ENCODE measurements at regions not wholly inside any gene's neighbourhood (a gene's known extent, or its start where the extent isn't known, plus 50 kb on each side); places are given as distances from the start of the nearest gene placed in this dataset.

- ChIA-PET POLR2A (no interaction called here), CTCF (no interaction called here)
- intact Hi-C loops (cut with micrococcal nuclease): no loop called here
- peaks cover 0 to 3% (median 0%) of the 10 kb centered on the region in 11 donors for H3K9me3 Mint-ChIP-seq
- Histone ChIP-seq H3K36me3 (ENCODE audit: control insufficient read depth in 2 of 3, insufficient read depth in 3 of 3, low read length in 3 of 3) (no peaks in the 10 kb centered on the region), H3K27ac (ENCODE audit: low read depth, low read length) (no peak overlapping the region), H3K27me3 (ENCODE audit: control insufficient read depth in 2 of 2, insufficient read depth in 2 of 2, low read length in 2 of 2) (no peaks in the 10 kb centered on the region), H3K4me3 (ENCODE audit: low read length) (no peak overlapping the region), H3K4me1 (ENCODE audit: control insufficient read depth in 2 of 2, insufficient read depth in 2 of 2, low read length in 2 of 2) (no peaks in the 10 kb centered on the region), H3K9me3 (ENCODE audit: control insufficient read depth in 2 of 3, low read length in 3 of 3) (no peaks in the 10 kb centered on the region)
- H3K27ac Mint-ChIP-seq: no peak overlapping the region
- peaks cover 0 to 9% (median 0%) of the 10 kb centered on the region in 5 donors for H3K27me3 Mint-ChIP-seq
- H3K4me3 Mint-ChIP-seq: no peak overlapping the region
- no peaks in the 10 kb centered on the region for H3K4me1 Mint-ChIP-seq
- DNase-seq: no peak
- H3K36me3 Mint-ChIP-seq: no peaks in the 10 kb centered on the region
- no peak for ATAC-seq
Measured at GRCh38 chr9:32010322-32010721, 374.1 kb upstream of the ACO1 start.

- Mint-ChIP-seq H3K4me1 (no peaks in the 10 kb centered on the region), H3K4me3 (no peak overlapping the region), H3K27me3 (peaks cover 0 to 9% (median 0%) of the 10 kb centered on the region in 5 donors), H3K9me3 (peaks cover 0 to 6% (median 0%) of the 10 kb centered on the region in 11 donors), H3K27ac (no peak overlapping the region), H3K36me3 (no peaks in the 10 kb centered on the region)
- Histone ChIP-seq H3K4me1 (ENCODE audit: control insufficient read depth in 2 of 2, insufficient read depth in 2 of 2, low read length in 2 of 2) (no peaks in the 10 kb centered on the region), H3K36me3 (ENCODE audit: control insufficient read depth in 2 of 3, insufficient read depth in 3 of 3, low read length in 3 of 3) (no peaks in the 10 kb centered on the region), H3K27ac (ENCODE audit: low read depth, low read length) (no peak overlapping the region), H3K9me3 (ENCODE audit: control insufficient read depth in 2 of 3, low read length in 3 of 3) (no peaks in the 10 kb centered on the region), H3K4me3 (ENCODE audit: low read length) (no peak overlapping the region), H3K27me3 (ENCODE audit: control insufficient read depth in 2 of 2, insufficient read depth in 2 of 2, low read length in 2 of 2) (no peaks in the 10 kb centered on the region)
- DNase-seq (no peak), ATAC-seq (no peak)
- POLR2A ChIA-PET: no interaction called here
- intact Hi-C loops (cut with micrococcal nuclease): no loop called here
- CTCF ChIA-PET: no interaction called here
Measured at GRCh38 chr9:32011049-32011448, 373.4 kb upstream of the ACO1 start.

DNA sequence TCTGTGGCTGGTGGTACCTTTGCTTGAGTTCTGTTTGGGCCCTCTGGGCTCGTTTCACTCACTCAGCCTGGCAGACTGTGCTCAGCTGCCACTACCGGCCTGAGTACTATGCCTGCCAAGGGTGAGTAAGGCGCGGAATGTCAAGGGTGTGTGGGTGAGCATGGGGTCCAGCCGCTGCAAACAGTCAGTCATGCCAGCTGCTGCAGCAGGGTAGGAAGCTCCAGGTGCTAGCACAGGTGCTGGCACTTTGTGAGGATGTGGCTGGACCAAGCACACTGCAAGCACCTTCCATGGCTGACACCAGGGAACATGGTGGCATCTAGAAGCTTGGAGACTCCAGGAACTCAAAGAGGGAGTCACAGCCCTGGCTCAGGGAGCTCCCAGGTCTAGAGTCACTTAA, 368.6 kb upstream of the ACO1 start:
- ATAC-seq: no peak
- CTCF ChIA-PET: no interaction called here
- no peaks in the 10 kb centered on the region for H3K36me3 Mint-ChIP-seq
- intact Hi-C loops (cut with micrococcal nuclease): no loop called here
- H3K4me1 Mint-ChIP-seq: no peaks in the 10 kb centered on the region
- H3K4me3 ChIP-seq (ENCODE audit: low read length): no peak overlapping the region
- H3K27me3 Mint-ChIP-seq: peaks cover 0 to 4% (median 0%) of the 10 kb centered on the region in 5 donors
- no peak overlapping the region for H3K27ac Mint-ChIP-seq
- no peaks in the 10 kb centered on the region for H3K9me3 ChIP-seq (ENCODE audit: control insufficient read depth in 2 of 3, low read length in 3 of 3)
- no peaks in the 10 kb centered on the region for H3K27me3 ChIP-seq (ENCODE audit: control insufficient read depth in 2 of 2, insufficient read depth in 2 of 2, low read length in 2 of 2)
- POLR2A ChIA-PET: no interaction called here
- no peak overlapping the region for H3K4me3 Mint-ChIP-seq
- H3K9me3 Mint-ChIP-seq: peaks cover 0 to 4% (median 0%) of the 10 kb centered on the region in 11 donors
- DNase-seq: no peak
- H3K4me1 ChIP-seq (ENCODE audit: control insufficient read depth in 2 of 2, insufficient read depth in 2 of 2, low read length in 2 of 2): no peaks in the 10 kb centered on the region
- H3K36me3 ChIP-seq (ENCODE audit: control insufficient read depth in 2 of 3, insufficient read depth in 3 of 3, low read length in 3 of 3): no peaks in the 10 kb centered on the region
- no peak overlapping the region for H3K27ac ChIP-seq (ENCODE audit: low read depth, low read length)

GRCh38 chr9:32045513-32045912, 338.9 kb upstream of the ACO1 start:
- Mint-ChIP-seq H3K9me3 (peaks cover 0 to 4% (median 0%) of the 10 kb centered on the region in 11 donors), H3K27ac (no peak overlapping the region), H3K27me3 (peaks cover 0 to 5% (median 0%) of the 10 kb centered on the region in 5 donors), H3K4me3 (no peak overlapping the region), H3K36me3 (no peaks in the 10 kb centered on the region), H3K4me1 (no peaks in the 10 kb centered on the region)
- Histone ChIP-seq H3K4me1 (ENCODE audit: control insufficient read depth in 2 of 2, insufficient read depth in 2 of 2, low read length in 2 of 2) (no peaks in the 10 kb centered on the region), H3K27me3 (ENCODE audit: control insufficient read depth in 2 of 2, insufficient read depth in 2 of 2, low read length in 2 of 2) (no peaks in the 10 kb centered on the region), H3K36me3 (ENCODE audit: control insufficient read depth in 2 of 3, insufficient read depth in 3 of 3, low read length in 3 of 3) (no peaks in the 10 kb centered on the region), H3K4me3 (ENCODE audit: low read length) (no peak overlapping the region), H3K9me3 (ENCODE audit: control insufficient read depth in 2 of 3, low read length in 3 of 3) (no peaks in the 10 kb centered on the region), H3K27ac (ENCODE audit: low read depth, low read length) (no peak overlapping the region)
- intact Hi-C loops (cut with micrococcal nuclease): no loop called here
- ChIA-PET POLR2A (no interaction called here), CTCF (no interaction called here)
- DNase-seq (no peak), ATAC-seq (no peak)

- ATAC-seq: no peak
- Mint-ChIP-seq H3K27ac (no peak overlapping the region), H3K9me3 (peaks cover 0 to 2% (median 0%) of the 10 kb centered on the region in 11 donors), H3K36me3 (no peaks in the 10 kb centered on the region), H3K27me3 (peaks cover 0 to 14% (median 5%) of the 10 kb centered on the region in 5 donors), H3K4me1 (no peaks in the 10 kb centered on the region), H3K4me3 (no peak overlapping the region)
- Histone ChIP-seq H3K4me1 (ENCODE audit: control insufficient read depth in 2 of 2, insufficient read depth in 2 of 2, low read length in 2 of 2) (no peaks in the 10 kb centered on the region), H3K36me3 (ENCODE audit: control insufficient read depth in 2 of 3, insufficient read depth in 3 of 3, low read length in 3 of 3) (no peaks in the 10 kb centered on the region), H3K4me3 (ENCODE audit: low read length) (no peak overlapping the region), H3K27me3 (ENCODE audit: control insufficient read depth in 2 of 2, insufficient read depth in 2 of 2, low read length in 2 of 2) (no peaks in the 10 kb centered on the region), H3K9me3 (ENCODE audit: control insufficient read depth in 2 of 3, low read length in 3 of 3) (no peaks in the 10 kb centered on the region), H3K27ac (ENCODE audit: low read depth, low read length) (no peak overlapping the region)
- POLR2A ChIA-PET: no interaction called here
- intact Hi-C loops (cut with micrococcal nuclease): no loop called here
- DNase-seq: no peak
- CTCF ChIA-PET: interaction anchor here (1.0 kb wide), 1 partner anchor 11 kb away, joined by 3 read pairs; no protein-coding TSS in a partner anchor
Measured at GRCh38 chr9:32067261-32067660, 317.2 kb upstream of the ACO1 start.

GRCh38 chr9:32069169-32069813, 315.2 kb upstream of the ACO1 start:
- H3K9me3 Mint-ChIP-seq: peaks cover 0 to 2% (median 0%) of the 10 kb centered on the region in 11 donors
- no peak overlapping the region for H3K27ac Mint-ChIP-seq
- ATAC-seq (no peak), DNase-seq (no peak)
- peaks cover 0 to 4% (median 0%) of the 10 kb centered on the region in 5 donors for H3K27me3 Mint-ChIP-seq
- ChIA-PET CTCF (interaction anchor here (1.1 kb wide), 1 partner anchor 9 kb away, joined by 3 read pairs; no protein-coding TSS in a partner anchor), POLR2A (no interaction called here)
- Histone ChIP-seq H3K9me3 (ENCODE audit: control insufficient read depth in 2 of 3, low read length in 3 of 3) (no peaks in the 10 kb centered on the region), H3K27ac (ENCODE audit: low read depth, low read length) (no peak overlapping the region), H3K27me3 (ENCODE audit: control insufficient read depth in 2 of 2, insufficient read depth in 2 of 2, low read length in 2 of 2) (no peaks in the 10 kb centered on the region), H3K36me3 (ENCODE audit: control insufficient read depth in 2 of 3, insufficient read depth in 3 of 3, low read length in 3 of 3) (no peaks in the 10 kb centered on the region), H3K4me3 (ENCODE audit: low read length) (no peak overlapping the region), H3K4me1 (ENCODE audit: control insufficient read depth in 2 of 2, insufficient read depth in 2 of 2, low read length in 2 of 2) (no peaks in the 10 kb centered on the region)
- H3K36me3 Mint-ChIP-seq: no peaks in the 10 kb centered on the region
- intact Hi-C loops (cut with micrococcal nuclease): loop anchor here in 1 of 2 donors (1.0 kb wide), 1 partner anchor 949 kb away; no protein-coding TSS in a partner anchor
- H3K4me1 Mint-ChIP-seq: no peaks in the 10 kb centered on the region
- no peak overlapping the region for H3K4me3 Mint-ChIP-seq

GRCh38 chr9:32069969-32070368, 314.5 kb upstream of the ACO1 start:
- no peak for DNase-seq
- Mint-ChIP-seq H3K27me3 (peaks cover 0 to 4% (median 0%) of the 10 kb centered on the region in 5 donors), H3K4me3 (no peak overlapping the region), H3K9me3 (peaks cover 0 to 7% (median 3%) of the 10 kb centered on the region in 11 donors), H3K36me3 (no peaks in the 10 kb centered on the region), H3K27ac (no peak overlapping the region), H3K4me1 (no peaks in the 10 kb centered on the region)
- intact Hi-C loops (cut with micrococcal nuclease): loop anchor here in 1 of 2 donors (1.0 kb wide), 1 partner anchor 950 kb away; no protein-coding TSS in a partner anchor
- Histone ChIP-seq H3K9me3 (ENCODE audit: control insufficient read depth in 2 of 3, low read length in 3 of 3) (no peaks in the 10 kb centered on the region), H3K4me3 (ENCODE audit: low read length) (no peak overlapping the region), H3K4me1 (ENCODE audit: control insufficient read depth in 2 of 2, insufficient read depth in 2 of 2, low read length in 2 of 2) (no peaks in the 10 kb centered on the region), H3K27me3 (ENCODE audit: control insufficient read depth in 2 of 2, insufficient read depth in 2 of 2, low read length in 2 of 2) (no peaks in the 10 kb centered on the region), H3K27ac (ENCODE audit: low read depth, low read length) (no peak overlapping the region), H3K36me3 (ENCODE audit: control insufficient read depth in 2 of 3, insufficient read depth in 3 of 3, low read length in 3 of 3) (no peaks in the 10 kb centered on the region)
- ATAC-seq: no peak
- ChIA-PET POLR2A (no interaction called here), CTCF (no interaction called here)
